Activated CD4-positive, alpha-beta T cell treated with anti-CD3 and anti-CD28 coated beads, Interleukin-2, amount 50 U/mL, for 48 hours (primary cell): ENCODE measurements at regions not wholly inside any gene's neighbourhood (a gene's known extent, or its start where the extent isn't known, plus 50 kb on each side); places are given as distances from the start of the nearest gene placed in this dataset.
"Not testable (repeated sequence)": the region's sequence is repeated elsewhere in the genome, so short reads cannot be mapped to it uniquely, and the experiment has no call there.

ENCODE experiments used
- DNase-seq, 2 experiments: peaks; one replicate each; pipeline ENCODE4 v3.0.0-alpha.2; 2020

GRCh38 chr10:28449926-28450325 lies 83.0 kb upstream of the WAC start:
- DNase-seq, result no peak

- no peak for DNase-seq
Observed at GRCh38 chr10:28453926-28454325, 79.0 kb upstream of the WAC start.

GRCh38 chr10:28457110-28457509 lies 75.8 kb upstream of the WAC start:
- no peak for DNase-seq

GRCh38 chr10:28457873-28458272 lies 75.0 kb upstream of the WAC start:
- DNase-seq, result not testable (repeated sequence)

- DNase-seq, result no peak
Observed at GRCh38 chr10:28459453-28460144, 73.3 kb upstream of the WAC start.

- DNase-seq, result no peak
Observed at GRCh38 chr10:28463141-28463540, 69.8 kb upstream of the WAC start.

GRCh38 chr10:28463676-28464395 lies 69.1 kb upstream of the WAC start:
- DNase-seq, result no peak

GRCh38 chr10:28467615-28468014 lies 65.3 kb upstream of the WAC start:
- DNase-seq, result no peak

GRCh38 chr10:28468707-28469483 lies 64.0 kb upstream of the WAC start:
- DNase-seq, result no peak

GRCh38 chr10:28470873-28471651 lies 61.9 kb upstream of the WAC start:
- no peak for DNase-seq

- no peak for DNase-seq
Observed at GRCh38 chr10:28471652-28472050, 61.3 kb upstream of the WAC start.

- no peak for DNase-seq
Observed at GRCh38 chr10:28478646-28479045, 54.3 kb upstream of the WAC start.

- DNase-seq, result no peak
Observed at GRCh38 chr10:28479425-28479865, 53.5 kb upstream of the WAC start.

- DNase-seq, result no peak
Observed at GRCh38 chr10:28479927-28480627, 52.8 kb upstream of the WAC start.

GRCh38 chr10:28480628-28480965 lies 52.3 kb upstream of the WAC start:
- no peak for DNase-seq

- DNase-seq, result not testable (repeated sequence)
Observed at GRCh38 chr10:28481346-28481745, 51.6 kb upstream of the WAC start.

GRCh38 chr10:28481968-28482367 lies 51.0 kb upstream of the WAC start:
- DNase-seq, result no peak
